HS-5 (cell line): ENCODE measurements at regions not wholly inside any gene's neighbourhood (a gene's known extent, or its start where the extent isn't known, plus 50 kb on each side); places are given as distances from the start of the nearest gene placed in this dataset.
"Not testable (repeated sequence)": the region's sequence is repeated elsewhere in the genome, so short reads cannot be mapped to it uniquely, and the experiment has no call there.

Source experiments
- DNase-seq: peaks from one replicate; pipeline ENCODE4 v3.0.0-alpha.2; 2012; ENCODE audit warnings: low read depth

GRCh38 chr12:90829044-90829443 is 125.9 kb downstream of the CCER1 start:
- DNase-seq = no peak

DNA sequence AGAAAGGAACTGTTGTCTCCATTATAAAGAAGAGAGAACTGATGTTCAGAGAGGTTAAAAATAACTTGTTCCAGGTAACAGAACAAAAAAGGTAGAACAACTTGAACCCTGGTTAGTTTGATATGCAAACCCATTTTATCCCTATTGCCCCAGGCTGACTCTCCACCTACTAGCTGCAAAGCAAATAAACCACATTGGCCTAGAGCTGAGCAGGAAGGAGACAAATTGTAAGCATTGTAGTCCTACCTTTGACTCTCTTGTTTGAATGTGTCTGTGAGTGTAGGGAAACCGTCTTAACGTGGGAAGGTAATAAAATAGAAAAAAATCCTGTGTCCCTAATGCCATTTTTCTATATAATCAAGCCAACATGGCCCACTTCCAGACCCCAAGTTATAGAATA is 126.4 kb downstream of the CCER1 start:
- DNase-seq = no peak

- DNase-seq = no peak
Measured at GRCh38 chr12:90827567-90827966, 127.4 kb downstream of the CCER1 start.

DNA sequence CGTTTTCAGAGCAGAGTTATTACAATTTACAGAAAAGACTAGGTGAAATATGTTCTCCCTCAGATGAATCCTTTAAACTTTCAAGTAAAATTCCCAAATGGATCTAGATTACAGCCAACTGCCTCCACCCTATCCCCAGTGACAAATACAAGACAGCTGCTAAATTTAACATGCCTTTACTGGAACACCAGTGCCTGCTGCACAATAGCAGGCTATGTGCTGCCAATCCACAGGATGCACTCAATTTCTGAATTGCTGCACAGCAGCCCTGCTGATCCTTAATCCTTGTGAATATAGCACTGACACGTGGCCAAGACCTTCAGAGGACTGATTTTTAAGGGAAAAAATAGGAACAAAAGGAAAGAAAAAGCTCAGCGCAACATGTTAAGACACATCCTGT is 128.9 kb downstream of the CCER1 start:
- DNase-seq = no peak

DNA sequence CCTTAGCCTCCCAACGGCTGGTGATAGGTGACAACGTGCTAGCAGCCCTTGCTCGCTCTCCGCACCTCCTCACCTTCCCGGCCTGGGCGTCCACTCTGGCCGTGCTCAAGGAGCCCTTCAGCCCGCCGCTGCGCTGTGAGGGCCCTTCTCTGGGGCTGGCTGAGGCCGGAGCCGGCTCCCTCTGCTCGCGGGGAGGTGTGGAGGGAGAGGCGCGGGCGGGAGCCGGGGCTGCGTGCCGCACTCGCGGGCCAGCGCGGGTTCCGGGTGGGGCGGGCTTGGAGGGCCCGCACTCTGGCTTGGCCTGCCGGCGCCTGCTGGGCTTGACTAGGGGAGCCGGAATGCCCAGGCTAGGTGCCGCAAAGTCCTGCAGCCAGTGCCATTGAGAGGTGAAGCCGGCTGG is 131.1 kb downstream of the CCER1 start:
- no peak for DNase-seq

GRCh38 chr12:90819709-90820108 is 135.3 kb downstream of the CCER1 start:
- DNase-seq = no peak

- DNase-seq = peak; percentile 23
Measured at GRCh38 chr12:90816353-90817089, 138.5 kb downstream of the CCER1 start.

DNA sequence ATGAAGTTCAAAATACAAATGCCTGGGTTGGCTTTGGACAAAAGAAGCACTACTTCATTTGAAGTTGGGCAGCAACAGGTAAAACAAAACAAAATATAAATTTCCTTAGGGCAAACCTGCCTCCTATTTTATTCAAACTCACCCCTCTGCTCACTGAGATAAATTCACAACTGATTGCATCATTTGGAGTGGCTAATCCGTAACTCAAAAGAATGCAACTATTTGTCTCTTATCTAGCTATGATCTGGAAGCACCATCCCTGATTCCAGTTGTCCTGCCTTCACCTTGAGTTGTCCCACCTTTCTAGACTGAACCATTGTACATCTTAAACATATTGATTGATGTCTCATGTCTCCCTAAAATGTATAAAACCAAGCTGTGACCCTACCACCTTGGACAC is 145.0 kb downstream of the CCER1 start:
- no peak for DNase-seq

GRCh38 chr12:90808568-90808967 is 146.4 kb downstream of the CCER1 start:
- DNase-seq = no peak

- no peak for DNase-seq
Measured at GRCh38 chr12:90802727-90803126, 152.2 kb downstream of the CCER1 start.

GRCh38 chr12:90801776-90802175 is 153.2 kb downstream of the CCER1 start:
- peak; percentile 80 for DNase-seq

- DNase-seq = no peak
Measured at GRCh38 chr12:90794212-90794611, 160.8 kb downstream of the CCER1 start.

DNA sequence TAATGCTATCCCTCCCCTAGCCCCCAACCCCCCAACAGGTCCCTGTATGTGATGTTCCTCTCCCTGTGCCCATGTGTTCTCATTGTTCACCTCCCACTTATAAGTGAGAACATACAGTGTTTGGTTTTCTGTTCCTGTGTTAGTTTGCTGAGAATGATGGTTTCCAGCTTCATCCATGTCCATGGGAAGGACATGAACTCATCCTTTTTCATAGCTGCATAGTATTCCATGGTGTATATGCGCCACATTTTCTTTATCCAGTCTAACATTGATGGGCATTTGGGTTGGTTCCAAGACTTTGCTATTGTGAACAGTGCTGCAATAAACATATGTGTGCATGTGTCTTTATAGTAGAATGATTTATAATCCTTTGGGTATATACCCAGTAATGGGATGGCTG is 162.3 kb downstream of the CCER1 start:
- DNase-seq = not testable (repeated sequence)

DNA sequence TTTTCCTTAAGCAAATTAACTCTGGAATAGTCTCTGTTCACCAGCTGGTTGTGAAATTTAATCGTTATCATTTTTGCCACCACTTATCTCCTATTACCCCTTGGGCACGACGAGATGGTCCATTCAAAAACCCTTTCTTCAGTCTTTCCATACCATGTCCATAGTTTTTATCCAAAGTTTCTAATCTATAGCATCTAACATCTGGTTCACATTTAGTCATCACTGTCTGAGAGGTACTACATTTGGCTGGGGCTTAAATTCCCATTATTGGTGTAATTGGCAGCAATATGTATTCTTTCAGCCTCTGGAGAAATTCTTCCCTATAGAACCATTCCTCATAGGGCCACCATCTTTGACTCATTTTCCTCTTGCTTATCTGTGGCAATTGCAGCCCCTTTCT is 163.5 kb downstream of the CCER1 start:
- DNase-seq = no peak

DNA sequence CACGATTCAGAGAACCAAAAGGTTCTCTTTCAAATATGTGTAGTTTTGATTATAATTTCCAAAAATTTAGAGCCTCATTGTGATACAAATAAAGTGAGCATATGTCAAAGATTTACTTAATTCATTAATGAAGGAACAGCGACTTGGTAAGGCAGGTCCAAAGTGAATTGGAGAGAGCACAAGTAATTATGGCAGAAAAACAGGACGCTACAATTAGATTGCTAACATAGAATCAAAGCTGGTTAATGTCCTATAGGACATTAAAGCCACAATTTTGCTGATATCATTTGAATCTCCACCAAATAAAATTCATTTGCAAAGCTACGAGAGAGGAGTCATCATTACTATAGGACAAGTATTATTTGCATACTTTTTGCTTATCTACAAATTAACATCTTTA is 164.2 kb downstream of the CCER1 start:
- no peak for DNase-seq

- no peak for DNase-seq
Measured at GRCh38 chr12:90773491-90773890, 181.5 kb downstream of the CCER1 start.

DNA sequence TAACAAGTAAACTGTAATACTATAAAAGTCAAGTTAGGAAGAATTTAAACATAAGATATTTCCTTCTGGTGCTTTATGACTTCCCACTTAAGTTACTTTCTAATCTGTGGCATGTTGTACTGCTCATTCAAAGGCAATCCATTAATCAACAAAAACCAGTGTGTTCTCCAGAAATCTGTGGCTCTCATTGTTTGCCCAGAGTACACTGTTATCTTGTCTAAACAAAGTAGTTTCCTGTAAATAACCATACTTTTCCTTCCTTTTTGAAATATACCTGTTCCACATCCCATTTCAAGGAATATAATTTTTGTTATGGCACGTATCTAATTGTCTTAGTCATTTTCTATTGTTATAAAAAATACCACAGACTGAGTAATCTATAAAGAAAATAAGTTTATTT is 184.1 kb downstream of the CCER1 start:
- DNase-seq = no peak

DNA sequence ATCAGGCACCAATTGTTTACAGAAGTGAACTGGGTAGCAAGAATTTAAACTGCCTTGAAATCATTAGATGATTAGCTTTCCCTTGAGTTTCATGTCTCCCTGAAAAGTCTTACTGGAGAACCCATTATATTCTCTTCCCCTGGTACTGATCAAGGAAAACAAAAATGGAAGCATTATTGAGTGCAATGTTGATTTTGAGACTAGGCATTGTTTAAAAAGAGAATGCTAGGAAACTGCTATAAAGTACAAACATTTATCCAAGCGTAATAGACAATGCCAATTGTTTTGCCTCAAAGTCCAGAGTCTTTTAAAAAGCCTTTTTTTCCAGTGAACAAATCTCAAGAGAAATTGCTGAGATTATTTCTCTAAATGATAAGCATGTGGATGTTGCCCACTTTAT is 197.0 kb downstream of the CCER1 start:
- no peak for DNase-seq

GRCh38 chr12:90745211-90745610 is 209.8 kb downstream of the CCER1 start:
- no peak for DNase-seq

GRCh38 chr12:90741611-90742010 is 213.4 kb downstream of the CCER1 start:
- no peak for DNase-seq

DNA sequence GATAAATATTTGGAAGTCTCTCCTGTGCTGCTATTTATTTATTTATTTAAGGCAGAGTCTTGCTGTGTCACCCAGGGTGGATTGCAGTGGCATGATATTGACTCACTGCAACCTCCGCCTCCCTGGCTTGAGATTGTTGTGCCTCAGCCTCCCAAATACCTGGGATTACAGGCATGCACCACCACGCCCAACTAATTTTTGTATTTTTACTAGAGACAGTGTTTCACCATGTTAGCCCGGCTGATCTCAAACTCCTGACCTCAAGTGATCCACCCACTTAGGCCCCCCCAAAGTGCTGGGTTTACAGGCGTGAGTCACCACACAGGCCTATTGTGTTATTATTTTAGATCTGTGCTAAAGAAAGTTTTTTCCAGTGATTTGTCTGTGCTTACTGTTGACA is 225.2 kb downstream of the CCER1 start:
- DNase-seq = no peak

GRCh38 chr12:90712671-90713070 is 242.3 kb downstream of the CCER1 start:
- no peak for DNase-seq

GRCh38 chr12:90710711-90711110 is 244.3 kb downstream of the CCER1 start:
- DNase-seq = no peak

- DNase-seq = no peak
Measured at GRCh38 chr12:90706036-90706435, 248.9 kb downstream of the CCER1 start.

DNA sequence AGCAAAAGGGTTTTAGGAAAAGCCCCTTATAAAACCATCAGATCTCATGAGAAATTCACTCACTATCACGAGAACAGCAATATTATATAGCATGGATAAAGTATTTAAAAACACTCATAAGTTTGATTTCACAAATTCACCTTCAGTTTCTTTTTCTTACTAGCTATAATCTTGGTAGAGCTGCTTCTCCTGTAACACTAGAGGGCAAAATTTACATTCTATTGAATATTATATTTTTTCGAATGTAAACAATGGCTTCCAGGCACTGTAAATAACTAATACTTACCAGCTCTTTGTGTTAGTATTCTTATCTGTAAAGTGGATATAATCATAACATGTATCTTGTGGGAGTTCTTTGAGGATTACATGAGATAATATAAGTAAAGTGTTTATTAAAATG is 259.6 kb downstream of the CCER1 start:
- no peak for DNase-seq
